H9 (cell line): ENCODE measurements at regions not wholly inside any gene's neighbourhood (a gene's known extent, or its start where the extent isn't known, plus 50 kb on each side); places are given as distances from the start of the nearest gene placed in this dataset.

Source experiments
- DNase-seq: peaks from one replicate; pipeline ENCODE4 v3.0.0-alpha.2; 2017
- H2AFZ ChIP-seq: one replicate; pipeline ENCODE4 v1.6.1; 2013; ENCODE audit warnings: mild to moderate bottlenecking, low read length, control low read depth, moderate library complexity
- H2AK5ac ChIP-seq: 2 replicates; pipeline ENCODE4 v1.6.1; 2013; ENCODE audit warnings: low read length, control low read depth, mixed read lengths; ENCODE audit not compliant: insufficient read length
- H2BK120ac ChIP-seq: one replicate; pipeline ENCODE4 v1.6.1; 2013; ENCODE audit warnings: low read depth, mild to moderate bottlenecking, low read length, control low read depth, inconsistent platforms; ENCODE audit not compliant: poor library complexity, severe bottlenecking
- H2BK12ac ChIP-seq: 2 replicates; pipeline ENCODE4 v1.6.1; 2013; ENCODE audit warnings: low read length, control low read depth, mixed read lengths, low read depth; ENCODE audit not compliant: insufficient read length
- H2BK15ac ChIP-seq: 2 replicates; pipeline ENCODE4 v1.6.1; 2013; ENCODE audit warnings: low read depth, low read length, control low read depth
- H2BK20ac ChIP-seq: one replicate; pipeline ENCODE4 v1.6.1; 2013; ENCODE audit warnings: low read depth, mild to moderate bottlenecking, low read length, control low read depth, inconsistent platforms; ENCODE audit not compliant: poor library complexity, severe bottlenecking
- H2BK5ac ChIP-seq: 2 replicates; pipeline ENCODE4 v1.6.1; 2013; ENCODE audit warnings: low read length, control low read depth, mixed read lengths; ENCODE audit not compliant: insufficient read length
- H3K14ac ChIP-seq: 2 replicates; pipeline ENCODE4 v1.6.1; 2013; ENCODE audit warnings: low read length, control low read depth; ENCODE audit not compliant: insufficient read depth
- H3K18ac ChIP-seq: 2 replicates; pipeline ENCODE4 v1.6.1; 2013; ENCODE audit warnings: low read depth, mild to moderate bottlenecking, mixed read lengths, low read length, control low read depth; ENCODE audit not compliant: insufficient read length
- H3K23ac ChIP-seq: 2 replicates; pipeline ENCODE4 v1.6.1; 2013; ENCODE audit warnings: low read length, control low read depth, mixed read lengths, low read depth; ENCODE audit not compliant: insufficient read length
- H3K23me2 ChIP-seq: 2 replicates; pipeline ENCODE4 v1.6.1; 2013; ENCODE audit warnings: low read depth, mild to moderate bottlenecking, mixed read lengths, low read length, control low read depth; ENCODE audit not compliant: insufficient read length, poor library complexity, severe bottlenecking
- H3K27ac ChIP-seq: 2 replicates; pipeline ENCODE4 v1.5.1; 2013; ENCODE audit warnings: low read length, control low read depth, mixed read lengths, low read depth; ENCODE audit not compliant: insufficient read length
- H3K27me3 ChIP-seq: 2 replicates; pipeline ENCODE4 v1.6.1; 2013; ENCODE audit warnings: low read length, control low read depth, inconsistent platforms; ENCODE audit not compliant: insufficient read depth
- H3K4ac ChIP-seq: 2 replicates; pipeline ENCODE4 v1.6.1; 2013; ENCODE audit warnings: low read depth, mild to moderate bottlenecking, control low read depth, inconsistent platforms, low read length, moderate library complexity
- H3K4me1 ChIP-seq: 2 replicates; pipeline ENCODE4 v1.6.1; 2013; ENCODE audit warnings: low read length, control low read depth, inconsistent platforms; ENCODE audit not compliant: insufficient read depth
- H3K4me2 ChIP-seq: 2 replicates; pipeline ENCODE4 v1.6.1; 2013; ENCODE audit warnings: low read length, control low read depth, mixed read lengths; ENCODE audit not compliant: insufficient read length, insufficient read depth
- H3K56ac ChIP-seq: 2 replicates; pipeline ENCODE4 v1.6.1; 2013; ENCODE audit warnings: low read depth, mild to moderate bottlenecking, mixed read lengths, low read length, control low read depth; ENCODE audit not compliant: insufficient read length
- H3K79me1 ChIP-seq: 2 replicates; pipeline ENCODE4 v1.6.1; 2013; ENCODE audit warnings: low read depth, mild to moderate bottlenecking, moderate library complexity, low read length, control low read depth, inconsistent platforms; ENCODE audit not compliant: insufficient read depth, poor library complexity, severe bottlenecking
- H3K79me2 ChIP-seq: 2 replicates; pipeline ENCODE4 v1.6.1; 2013; ENCODE audit warnings: low read length, control low read depth, inconsistent platforms; ENCODE audit not compliant: insufficient read depth
- H3K9ac ChIP-seq: 2 replicates; pipeline ENCODE4 v1.6.1; 2013; ENCODE audit warnings: low read length, control low read depth, mixed read lengths; ENCODE audit not compliant: insufficient read length; ENCODE audit errors: extremely low read depth
- H3K9me3 ChIP-seq: one replicate; pipeline ENCODE4 v1.6.1; 2013; ENCODE audit warnings: low read depth, low read length, inconsistent platforms; ENCODE audit not compliant: control insufficient read depth
- H3T11ph ChIP-seq: one replicate; pipeline ENCODE4 v1.6.1; 2013; ENCODE audit warnings: mild to moderate bottlenecking, low read length, control low read depth, inconsistent platforms
- H4K20me1 ChIP-seq: one replicate; pipeline ENCODE4 v1.6.1; 2013; ENCODE audit not compliant: control insufficient read depth, insufficient read length, insufficient read depth
- H4K5ac ChIP-seq: 2 replicates; pipeline ENCODE4 v1.6.1; 2013; ENCODE audit warnings: low read depth, mild to moderate bottlenecking, mixed read lengths, low read length, control low read depth; ENCODE audit not compliant: insufficient read length
- H4K8ac ChIP-seq: replicated peaks from 2 replicates; pipeline ENCODE4 v1.6.1; 2013; ENCODE audit warnings: low read length, control low read depth, mixed read lengths, low read depth; ENCODE audit not compliant: insufficient read length
- H4K91ac ChIP-seq: 2 replicates; pipeline ENCODE4 v1.6.1; 2013; ENCODE audit warnings: low read depth, mild to moderate bottlenecking, moderate library complexity, mixed read lengths, low read length, control low read depth; ENCODE audit not compliant: insufficient read length
- H3K27ac Mint-ChIP-seq, 3 experiments: 2 replicates in 2 of 3; 3 replicates in 1 of 3; pipeline ENCODE4 v1.8.0; 2020 to 2021; ENCODE audit warnings: mixed read lengths in 3 of 3, mild to moderate bottlenecking in 1 of 3, moderate library complexity in 1 of 3
- H3K27me3 Mint-ChIP-seq: 2 replicates; pipeline ENCODE4 v1.8.0; 2021; ENCODE audit warnings: low read depth, mild to moderate bottlenecking, moderate library complexity, mixed read lengths
- H3K36me3 Mint-ChIP-seq, 3 experiments: 2 replicates in 2 of 3; 3 replicates in 1 of 3; pipeline ENCODE4 v1.8.0; 2020 to 2021; ENCODE audit warnings: low read depth in 3 of 3, mixed read lengths in 3 of 3; ENCODE audit not compliant: insufficient read depth in 1 of 3
- H3K4me1 Mint-ChIP-seq, 2 experiments: 2 replicates each; pipeline ENCODE4 v1.8.0; 2020; ENCODE audit warnings: mixed read lengths in 2 of 2
- H3K4me3 Mint-ChIP-seq, 2 experiments: 2 replicates in 1 of 2; 3 replicates in 1 of 2; pipeline ENCODE4 v1.8.0; 2020 to 2021; ENCODE audit warnings: mild to moderate bottlenecking in 2 of 2, mixed read lengths in 2 of 2, moderate library complexity in 1 of 2
- H3K9me3 Mint-ChIP-seq, 2 experiments: 2 replicates in 1 of 2; 3 replicates in 1 of 2; pipeline ENCODE4 v1.8.0; 2020; ENCODE audit warnings: mild to moderate bottlenecking in 2 of 2, mixed read lengths in 2 of 2, moderate library complexity in 1 of 2
- CTCF ChIP-seq: fragments of 200-600 bp; sonication (generic); conservative IDR thresholded peaks from 3 replicates; pipeline ENCODE4 v1.8.0; 2021; ENCODE audit warnings: antibody characterized with exemption, mild to moderate bottlenecking
- WGBS: extraction: QIAGEN DNeasy Blood & Tissue Kit; methylation state at CpG from one replicate; pipeline ENCODE4 v1.1.7; 2013; ENCODE audit warnings: missing lambda C conversion rate, low lambda C conversion rate, mixed read lengths; ENCODE audit not compliant: insufficient read length; ENCODE audit errors: extremely low coverage; 5-methylcytosine and 5-hydroxymethylcytosine counted together

- no peaks in the 10 kb centered on the region for H3K4me1 Mint-ChIP-seq
- no peaks in the 10 kb centered on the region for H3K4me1 ChIP-seq
- H2BK12ac ChIP-seq = no peak overlapping the region
- no peak overlapping the region for H3K4me3 Mint-ChIP-seq
- no peak overlapping the region for H3K27ac Mint-ChIP-seq
- H2AFZ ChIP-seq = no peak overlapping the region
- H4K8ac ChIP-seq = no peak overlapping the region
- H3K79me2 ChIP-seq = no peaks in the 10 kb centered on the region
- H3K9me3 Mint-ChIP-seq = peaks cover 3 to 7% of the 10 kb centered on the region in 2 experiments; a peak in 2 of 5 replicates
- H2AK5ac ChIP-seq = no peak overlapping the region
- H4K91ac ChIP-seq = no peak overlapping the region
- no peak overlapping the region for H2BK120ac ChIP-seq
- no peaks in the 10 kb centered on the region for H3K27me3 ChIP-seq
- H3K14ac ChIP-seq = no peak overlapping the region
- no peak overlapping the region for H3K23ac ChIP-seq
- H4K20me1 ChIP-seq = no peaks in the 10 kb centered on the region
- H3K9ac ChIP-seq = no peak overlapping the region
- H3K9me3 ChIP-seq = no peaks in the 10 kb centered on the region
- WGBS = no CpG with 5 or more reads among the region's 3 CpGs
- no peak for DNase-seq
- no peak overlapping the region for H2BK5ac ChIP-seq
- H3K4ac ChIP-seq = no peak overlapping the region
- no peak overlapping the region for H2BK15ac ChIP-seq
- peaks cover 43% of the 10 kb centered on the region for H3K27me3 Mint-ChIP-seq
- no peaks in the 10 kb centered on the region for H3K79me1 ChIP-seq
- H3K23me2 ChIP-seq = no peaks in the 10 kb centered on the region
- no peak overlapping the region for H3K27ac ChIP-seq
- no peaks in the 10 kb centered on the region; a peak in 2 of 7 replicates for H3K36me3 Mint-ChIP-seq
- no peak overlapping the region for H4K5ac ChIP-seq
- TF ChIP-seq CTCF = no peak
- H3K18ac ChIP-seq = no peak overlapping the region
- H3K4me2 ChIP-seq = no peak overlapping the region
- no peak overlapping the region for H2BK20ac ChIP-seq
- no peak overlapping the region for H3K56ac ChIP-seq
- no peak overlapping the region for H3T11ph ChIP-seq
Observed at GRCh38 chr3:10565814-10566213, 60.4 kb upstream of the ATP2B2 start.
